Mucosa of rectum (tissue), 2 donors: ENCODE measurements at regions not wholly inside any gene's neighbourhood (a gene's known extent, or its start where the extent isn't known, plus 50 kb on each side); places are given as distances from the start of the nearest gene placed in this dataset.

Experiments
- H3K27ac ChIP-seq, 2 donors: one replicate each; pipeline ENCODE4 v1.7.0; 2013; ENCODE audit warnings: inconsistent platforms in 2 of 2, low read depth in 2 of 2, low read length in 2 of 2
- H3K27me3 ChIP-seq, 2 donors: one replicate each; pipeline ENCODE4 v1.7.0; 2013; ENCODE audit warnings: low read length in 2 of 2; ENCODE audit not compliant: control insufficient read depth in 2 of 2, insufficient read depth in 2 of 2
- H3K36me3 ChIP-seq, 2 donors: one replicate each; pipeline ENCODE4 v1.7.0; 2013; ENCODE audit warnings: low read length in 2 of 2; ENCODE audit not compliant: control insufficient read depth in 2 of 2, insufficient read depth in 2 of 2
- H3K4me1 ChIP-seq, 2 donors: one replicate each; pipeline ENCODE4 v1.7.0; 2013; ENCODE audit warnings: low read length in 2 of 2, mild to moderate bottlenecking in 1 of 2; ENCODE audit not compliant: control insufficient read depth in 2 of 2, insufficient read depth in 2 of 2
- H3K4me3 ChIP-seq, 2 donors: one replicate each; pipeline ENCODE4 v1.7.0; 2013; ENCODE audit warnings: low read length in 2 of 2
- H3K9ac ChIP-seq, 2 donors: one replicate each; pipeline ENCODE4 v1.7.0; 2013; ENCODE audit warnings: low read length in 2 of 2, low read depth in 1 of 2, mild to moderate bottlenecking in 1 of 2
- H3K9me3 ChIP-seq, 2 donors: one replicate each; pipeline ENCODE4 v1.7.0; 2013; ENCODE audit warnings: low read length in 2 of 2; ENCODE audit not compliant: control insufficient read depth in 2 of 2
- donor health status: healthy.
- donor health status: Normal muscosa, but diverticular disease.

DNA sequence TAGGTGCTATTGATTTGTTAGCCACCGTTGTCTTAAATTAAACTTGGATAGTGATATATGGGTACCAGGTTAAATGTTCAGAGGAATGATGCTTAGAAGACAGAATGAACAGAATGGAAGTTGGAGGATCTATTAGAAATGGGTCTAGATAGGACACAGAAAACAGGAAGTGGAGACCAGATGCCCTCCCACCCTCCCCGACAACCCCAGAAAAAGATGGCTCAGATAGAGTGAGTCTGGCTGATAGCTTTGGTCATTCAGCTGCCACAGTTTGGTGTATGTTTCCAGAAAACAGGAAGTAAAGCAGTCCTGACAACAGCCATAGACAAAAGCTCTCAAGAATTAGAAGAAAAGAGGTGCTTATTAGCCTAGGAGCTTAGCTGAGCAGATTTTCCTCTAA is 71.5 kb upstream of the DSG1 start:
- H3K4me1 ChIP-seq: peaks cover 20 to 36% of the 10 kb centered on the region in 2 donors
- no peaks in the 10 kb centered on the region for H3K27me3 ChIP-seq
- no peaks in the 10 kb centered on the region for H3K36me3 ChIP-seq
- no peak overlapping the region for H3K27ac ChIP-seq
- H3K4me3 ChIP-seq: no peak overlapping the region
- H3K9ac ChIP-seq: no peak overlapping the region
- no peaks in the 10 kb centered on the region for H3K9me3 ChIP-seq

DNA sequence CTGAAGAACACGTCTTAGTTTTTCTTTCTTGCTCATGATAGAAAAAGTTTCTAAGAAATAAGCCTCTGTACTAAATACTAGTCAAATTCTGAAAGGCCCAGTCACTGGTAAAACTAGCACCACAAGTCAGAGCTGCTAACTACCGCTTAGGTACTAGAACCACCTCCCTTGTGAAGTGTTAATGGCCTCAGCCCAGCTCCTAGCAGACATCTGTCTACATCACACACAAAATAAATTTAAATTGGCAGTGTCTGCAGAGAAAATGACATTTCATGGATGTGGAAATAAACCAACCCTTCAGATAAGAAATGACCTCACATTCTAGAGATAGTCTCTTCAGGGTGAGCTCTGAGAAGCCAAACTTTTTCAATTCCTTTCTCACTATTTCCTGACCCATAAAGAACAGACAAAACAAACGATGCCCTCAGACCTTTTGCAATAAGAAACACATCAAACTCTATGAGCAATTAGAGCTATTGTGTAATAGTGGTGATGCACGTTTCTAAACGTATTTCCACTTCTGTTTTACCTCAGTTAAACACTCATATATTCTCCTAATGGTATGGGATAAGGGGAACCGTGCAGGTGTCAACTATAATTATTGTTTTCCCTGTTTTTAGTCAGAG is 70.3 kb upstream of the DSG1 start:
- no peaks in the 10 kb centered on the region for H3K9me3 ChIP-seq
- H3K27me3 ChIP-seq: no peaks in the 10 kb centered on the region
- H3K27ac ChIP-seq: no peak overlapping the region
- H3K4me3 ChIP-seq: no peak overlapping the region
- H3K9ac ChIP-seq: no peak overlapping the region
- no peaks in the 10 kb centered on the region for H3K36me3 ChIP-seq
- peaks cover 13 to 27% of the 10 kb centered on the region in 2 donors for H3K4me1 ChIP-seq

DNA sequence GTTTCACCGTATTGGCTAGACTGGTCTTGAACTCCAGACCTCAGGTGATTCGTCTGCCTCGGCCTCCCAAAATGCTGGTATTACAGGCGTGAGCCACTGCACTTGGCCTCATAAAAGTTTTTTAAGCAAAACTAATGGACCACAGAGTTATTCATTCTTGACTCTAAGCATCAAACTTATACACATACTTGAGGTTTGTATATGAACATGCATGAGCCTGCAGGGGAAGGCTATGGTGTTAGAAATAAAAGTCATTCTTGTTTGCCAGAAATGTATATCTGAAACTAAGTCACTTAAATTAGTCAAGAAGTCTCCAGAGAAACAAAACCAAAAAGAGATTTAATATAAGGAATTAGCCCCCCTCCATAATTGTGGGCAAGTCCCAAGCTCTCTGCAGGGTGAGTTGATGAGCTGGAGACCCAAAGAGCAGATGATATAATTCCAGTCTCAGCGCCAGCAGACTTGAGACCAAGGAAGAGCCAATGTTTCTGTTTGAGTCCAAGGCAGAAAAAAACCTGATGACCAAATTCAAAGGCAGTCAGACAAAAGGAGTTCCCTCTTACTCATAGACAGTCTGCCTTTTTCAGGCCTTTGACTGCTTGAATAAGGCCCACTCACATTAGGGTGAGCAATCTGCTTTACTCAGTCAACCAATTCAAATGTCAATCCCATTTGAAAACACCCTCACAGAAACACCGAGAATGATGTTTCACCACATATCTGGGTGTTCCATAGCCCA is 69.0 kb upstream of the DSG1 start:
- H3K9ac ChIP-seq: no peak overlapping the region
- no peak overlapping the region for H3K4me3 ChIP-seq
- H3K4me1 ChIP-seq: peaks cover 7 to 16% of the 10 kb centered on the region in 2 donors
- no peaks in the 10 kb centered on the region for H3K27me3 ChIP-seq
- no peaks in the 10 kb centered on the region for H3K36me3 ChIP-seq
- no peaks in the 10 kb centered on the region for H3K9me3 ChIP-seq
- H3K27ac ChIP-seq: no peak overlapping the region

DNA sequence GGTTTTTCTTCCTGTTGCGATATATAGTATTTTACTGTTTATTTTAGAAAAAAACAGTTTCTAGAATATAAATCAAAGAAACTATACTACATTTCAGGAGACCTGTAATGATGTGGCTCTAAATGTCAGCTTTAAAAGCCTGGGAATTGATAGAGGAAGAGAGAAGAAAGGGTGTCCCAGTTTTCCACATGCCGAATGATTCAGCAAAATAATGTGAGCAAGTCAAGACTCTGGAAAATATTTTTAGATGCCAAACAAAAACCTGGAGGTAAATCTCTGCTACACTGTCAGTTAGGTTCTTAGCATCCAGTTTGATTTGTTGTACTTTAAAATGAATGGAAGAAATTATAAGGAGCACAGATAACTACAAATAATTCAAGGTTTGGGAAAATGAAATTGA is 67.1 kb upstream of the DSG1 start:
- Histone ChIP-seq H3K4me1 (peaks cover 0 to 4% of the 10 kb centered on the region in 2 donors), H3K4me3 (no peak overlapping the region), H3K36me3 (no peaks in the 10 kb centered on the region), H3K9ac (no peak overlapping the region), H3K27ac (no peak overlapping the region), H3K9me3 (no peaks in the 10 kb centered on the region), H3K27me3 (no peaks in the 10 kb centered on the region)

DNA sequence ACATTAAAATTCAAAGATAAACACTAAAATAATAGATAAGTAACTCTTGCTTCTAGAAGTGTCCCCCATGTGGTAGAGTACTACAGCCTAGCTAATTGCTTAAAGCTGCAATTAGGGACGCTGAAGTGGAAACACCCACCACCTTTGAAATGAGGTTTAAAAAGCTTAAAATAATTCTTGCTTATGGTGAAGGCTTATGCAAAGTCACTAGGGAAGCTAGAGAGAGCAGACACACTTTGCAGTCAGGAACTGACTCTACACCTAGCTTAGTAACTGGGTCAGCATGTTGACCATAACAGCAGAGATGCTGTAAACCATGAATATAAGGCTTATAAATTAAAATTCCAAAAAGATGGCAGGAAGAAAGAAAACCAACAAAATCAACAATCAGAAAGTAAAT is 65.4 kb upstream of the DSG1 start:
- H3K36me3 ChIP-seq: no peaks in the 10 kb centered on the region
- no peak overlapping the region for H3K27ac ChIP-seq
- no peaks in the 10 kb centered on the region for H3K27me3 ChIP-seq
- no peak overlapping the region for H3K9ac ChIP-seq
- no peak overlapping the region for H3K4me3 ChIP-seq
- no peaks in the 10 kb centered on the region for H3K4me1 ChIP-seq
- H3K9me3 ChIP-seq: no peaks in the 10 kb centered on the region

DNA sequence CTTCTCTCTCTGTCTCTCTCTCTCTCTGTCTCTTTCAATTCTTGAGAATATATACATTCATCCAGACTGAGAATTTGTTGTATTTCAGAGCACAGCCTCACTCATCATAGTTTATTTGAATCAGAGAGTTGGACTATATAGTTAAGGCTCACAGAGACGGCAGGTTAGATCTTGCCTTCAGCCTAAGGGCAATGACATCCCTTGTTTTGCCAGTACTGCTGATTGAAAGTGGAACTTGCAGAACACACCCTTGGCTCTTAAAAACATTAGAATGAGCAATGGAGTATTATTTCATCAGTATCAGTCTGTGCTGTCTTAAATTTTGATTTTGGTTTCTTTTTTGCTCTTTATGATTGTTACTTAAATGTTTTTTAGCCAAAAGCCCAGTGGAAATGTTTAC is 62.0 kb upstream of the DSG1 start:
- Histone ChIP-seq H3K36me3 (no peaks in the 10 kb centered on the region), H3K9me3 (no peaks in the 10 kb centered on the region), H3K4me1 (no peaks in the 10 kb centered on the region), H3K4me3 (no peak overlapping the region), H3K9ac (no peak overlapping the region), H3K27ac (no peak overlapping the region), H3K27me3 (no peaks in the 10 kb centered on the region)

DNA sequence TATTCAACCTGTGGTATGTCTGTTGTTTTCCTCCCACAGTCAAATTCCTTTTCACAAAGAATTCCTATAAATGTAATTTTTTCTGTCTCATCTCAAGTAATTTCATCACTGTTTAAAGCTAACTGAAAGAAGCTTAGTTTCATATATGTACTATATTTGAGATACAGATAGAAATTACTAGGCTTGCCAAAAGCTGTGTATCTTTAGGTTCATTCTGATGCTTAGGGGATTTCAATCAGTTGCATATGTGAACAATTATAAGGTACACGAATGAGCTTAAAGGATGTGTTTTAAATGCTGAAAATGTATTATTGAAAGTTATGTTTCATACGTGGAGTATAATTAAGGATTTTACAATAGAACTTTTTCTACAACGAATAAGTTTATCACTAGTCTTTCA is 59.2 kb upstream of the DSG1 start:
- H3K9ac ChIP-seq: no peak overlapping the region
- no peaks in the 10 kb centered on the region for H3K27me3 ChIP-seq
- no peak overlapping the region for H3K4me3 ChIP-seq
- no peaks in the 10 kb centered on the region for H3K36me3 ChIP-seq
- no peaks in the 10 kb centered on the region for H3K4me1 ChIP-seq
- H3K27ac ChIP-seq: no peak overlapping the region
- H3K9me3 ChIP-seq: no peaks in the 10 kb centered on the region

DNA sequence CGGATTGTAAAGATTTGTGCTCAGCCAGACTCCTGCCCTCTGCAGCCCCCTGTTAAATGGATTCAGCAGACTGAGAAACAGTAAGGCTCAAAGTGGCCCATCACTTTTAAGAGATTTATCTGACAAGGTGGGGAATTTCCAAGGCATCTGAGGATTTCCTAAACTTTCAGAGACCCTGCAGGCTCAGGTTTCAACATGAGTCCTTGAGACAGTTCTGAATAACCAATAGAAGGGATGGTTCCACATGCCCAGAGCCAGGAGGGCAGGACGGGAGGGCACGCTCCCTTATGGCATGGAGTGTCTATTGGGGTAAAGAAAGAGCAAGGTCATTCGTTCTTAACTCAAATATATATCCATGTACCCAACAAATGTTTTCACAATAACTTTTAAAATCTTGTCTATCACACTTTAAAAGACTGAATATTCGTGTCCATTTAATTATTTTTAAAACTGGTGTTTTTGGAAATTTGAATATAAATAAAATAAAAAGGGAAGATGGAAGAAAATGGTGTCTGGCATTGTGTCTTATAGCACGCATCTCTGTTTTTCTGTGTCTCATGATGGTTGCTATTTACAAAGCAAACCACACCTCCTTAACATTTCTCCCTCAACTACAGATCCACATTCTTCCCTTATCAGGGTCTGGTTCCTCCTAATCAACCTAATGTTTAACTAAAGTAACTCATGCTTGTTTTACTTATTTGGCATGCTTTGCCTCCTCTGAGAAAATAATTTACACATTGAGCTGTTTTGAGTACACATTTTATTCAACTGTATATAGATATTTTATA is 56.0 kb upstream of the DSG1 start:
- H3K4me3 ChIP-seq: no peak overlapping the region
- H3K9me3 ChIP-seq: no peaks in the 10 kb centered on the region
- no peaks in the 10 kb centered on the region for H3K36me3 ChIP-seq
- H3K27me3 ChIP-seq: no peaks in the 10 kb centered on the region
- H3K27ac ChIP-seq: no peak overlapping the region
- no peaks in the 10 kb centered on the region for H3K4me1 ChIP-seq
- H3K9ac ChIP-seq: no peak overlapping the region

DNA sequence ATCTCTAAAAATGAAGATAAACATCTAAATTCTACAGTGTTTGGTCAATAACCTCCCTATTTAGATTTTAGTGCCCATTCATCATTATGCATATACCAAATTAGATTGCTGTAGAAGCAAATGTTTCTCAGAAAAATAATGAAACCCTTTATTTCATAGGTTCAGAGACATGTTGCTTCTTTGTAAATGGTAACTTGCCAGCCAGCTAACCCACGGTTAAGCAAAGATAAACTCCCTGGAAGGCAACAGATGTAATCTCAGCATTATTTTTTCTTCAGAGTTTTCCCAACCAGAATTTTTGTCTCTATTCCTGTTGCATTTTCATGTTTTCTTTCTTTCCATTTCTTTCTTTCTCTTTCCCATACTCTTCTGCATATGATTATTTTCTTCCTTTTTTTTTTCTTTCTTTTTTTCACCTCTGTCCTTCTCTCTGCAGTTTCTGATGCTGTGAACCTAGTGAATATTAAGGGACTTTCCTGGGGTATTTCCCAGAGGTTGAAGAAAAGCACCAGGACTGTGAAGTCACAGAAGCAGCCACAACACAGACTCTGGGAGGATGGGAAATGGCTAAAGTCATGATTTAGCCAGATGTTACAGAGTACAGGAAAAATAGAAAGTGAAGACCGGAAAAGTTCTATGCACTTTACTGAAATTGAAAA is 50.0 kb upstream of the DSG1 start:
- H3K9ac ChIP-seq: no peak overlapping the region
- H3K4me1 ChIP-seq: peaks cover 2 to 7% of the 10 kb centered on the region in 2 donors
- H3K9me3 ChIP-seq: no peaks in the 10 kb centered on the region
- H3K27me3 ChIP-seq: no peaks in the 10 kb centered on the region
- H3K4me3 ChIP-seq: no peak overlapping the region
- no peak overlapping the region for H3K27ac ChIP-seq
- H3K36me3 ChIP-seq: no peaks in the 10 kb centered on the region
